DMS 273 treated with DMSO at 0.1 percent for 48 hours (cell line): ENCODE measurements at regions not wholly inside any gene's neighbourhood (a gene's known extent, or its start where the extent isn't known, plus 50 kb on each side); places are given as distances from the start of the nearest gene placed in this dataset.
"Not testable (repeated sequence)": the region's sequence is repeated elsewhere in the genome, so short reads cannot be mapped to it uniquely, and the experiment has no call there.

ENCODE experiments used
- DNase-seq: peaks from one replicate; lab custom pipeline; 2025; lab: John Stamatoyannopoulos, UW

GRCh38 chr7:81181066-81181465 is 262.2 kb upstream of the SEMA3C start:
- no peak for DNase-seq

- no peak for DNase-seq
Measured at GRCh38 chr7:81180573-81180972, 261.7 kb upstream of the SEMA3C start.

DNA sequence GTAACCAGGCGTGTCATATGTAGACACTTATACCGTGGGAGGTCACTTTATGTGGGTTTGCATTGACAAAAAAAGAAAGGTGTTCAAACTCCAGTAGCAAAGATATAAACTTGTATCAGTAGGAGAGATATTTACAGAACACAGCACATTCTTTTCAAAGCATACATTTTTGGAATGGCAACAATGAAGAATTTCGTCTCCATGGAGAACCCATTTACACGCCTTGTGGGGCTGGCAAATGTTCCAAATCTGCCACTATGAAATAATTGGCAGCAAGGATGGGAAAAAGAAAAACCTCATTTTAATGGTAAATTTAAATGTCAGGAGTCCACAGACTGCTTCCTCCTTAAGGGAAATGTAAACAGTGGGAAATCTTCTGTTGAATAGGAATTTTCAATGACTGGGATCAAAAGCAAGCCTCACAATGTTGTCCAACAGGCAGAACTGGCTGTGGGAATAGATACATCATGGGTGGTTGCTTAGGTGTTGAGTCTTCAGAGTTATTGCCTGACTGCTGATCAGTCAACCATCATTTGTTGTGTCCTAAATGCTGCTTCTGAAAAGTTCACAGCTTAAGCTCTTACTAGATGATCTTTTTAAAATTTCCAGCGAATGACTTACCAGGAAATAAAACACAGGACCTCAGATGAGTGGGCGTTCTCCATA is 256.6 kb upstream of the SEMA3C start:
- DNase-seq = no peak

- DNase-seq = no peak
Measured at GRCh38 chr7:81173766-81174281, 255.0 kb upstream of the SEMA3C start.

- no peak for DNase-seq
Measured at GRCh38 chr7:81170291-81170690, 251.4 kb upstream of the SEMA3C start.

DNA sequence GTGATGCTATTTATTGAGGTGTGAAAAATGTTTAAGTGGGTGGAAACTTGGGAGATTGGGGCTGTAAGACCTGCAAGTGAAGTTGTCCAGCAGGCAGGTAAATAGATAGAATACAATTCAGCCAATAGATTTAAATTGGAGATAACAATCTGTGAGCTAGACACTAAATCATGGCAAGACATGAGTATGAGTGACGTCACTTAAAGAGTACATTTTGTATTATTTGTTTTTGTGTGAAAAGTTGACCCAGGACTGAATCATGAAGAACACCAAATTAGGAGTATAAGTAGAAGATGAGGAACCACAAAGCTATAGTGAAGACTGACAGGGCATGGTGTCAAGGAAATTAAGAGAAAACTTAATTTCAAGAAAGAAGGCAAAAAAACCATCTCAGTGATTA is 249.1 kb upstream of the SEMA3C start:
- DNase-seq = no peak

DNA sequence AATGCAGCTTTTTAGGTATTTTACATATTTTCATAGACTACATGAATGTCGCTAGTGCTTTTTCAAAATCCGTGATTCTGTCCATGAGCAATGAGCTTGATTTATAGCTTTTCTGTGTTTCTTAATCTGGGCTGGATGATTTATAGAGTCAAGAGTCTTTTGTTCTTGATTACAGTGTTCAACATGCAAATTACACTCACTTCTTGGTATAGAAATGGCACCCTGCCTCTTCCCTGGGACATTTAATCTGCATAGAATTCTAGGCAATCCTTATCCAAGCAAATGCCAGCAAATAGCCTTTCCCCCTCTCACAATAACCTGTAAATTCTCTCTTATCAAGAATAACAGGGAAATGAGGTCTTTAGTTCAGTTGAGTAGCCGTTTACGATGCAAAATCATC is 246.2 kb upstream of the SEMA3C start:
- DNase-seq = no peak

GRCh38 chr7:81162771-81163525 is 244.1 kb upstream of the SEMA3C start:
- DNase-seq = no peak

GRCh38 chr7:81162234-81162633 is 243.4 kb upstream of the SEMA3C start:
- no peak for DNase-seq

- peak; percentile 96 for DNase-seq
Measured at GRCh38 chr7:81161451-81162075, 242.7 kb upstream of the SEMA3C start.

DNA sequence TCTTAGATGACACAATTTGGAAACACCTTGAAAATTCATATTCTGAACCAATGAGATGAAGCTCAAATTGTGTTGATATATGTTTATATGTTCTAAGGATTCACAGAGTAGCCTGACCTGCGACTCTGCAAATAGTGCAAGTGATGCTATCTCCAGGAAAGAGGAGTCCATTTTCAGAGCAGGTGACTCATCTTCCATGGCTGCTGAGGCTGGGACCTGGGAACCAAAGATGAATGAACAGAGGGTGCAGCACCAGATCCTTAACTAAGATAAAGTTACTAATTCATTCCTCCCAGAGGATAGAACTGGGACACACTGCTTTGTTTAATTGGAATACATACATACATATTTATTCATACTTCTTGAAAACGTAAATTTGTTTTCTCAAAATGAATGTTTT is 240.6 kb upstream of the SEMA3C start:
- peak; percentile 42 for DNase-seq

GRCh38 chr7:81158189-81158588 is 239.3 kb upstream of the SEMA3C start:
- DNase-seq = peak; percentile 68

DNA sequence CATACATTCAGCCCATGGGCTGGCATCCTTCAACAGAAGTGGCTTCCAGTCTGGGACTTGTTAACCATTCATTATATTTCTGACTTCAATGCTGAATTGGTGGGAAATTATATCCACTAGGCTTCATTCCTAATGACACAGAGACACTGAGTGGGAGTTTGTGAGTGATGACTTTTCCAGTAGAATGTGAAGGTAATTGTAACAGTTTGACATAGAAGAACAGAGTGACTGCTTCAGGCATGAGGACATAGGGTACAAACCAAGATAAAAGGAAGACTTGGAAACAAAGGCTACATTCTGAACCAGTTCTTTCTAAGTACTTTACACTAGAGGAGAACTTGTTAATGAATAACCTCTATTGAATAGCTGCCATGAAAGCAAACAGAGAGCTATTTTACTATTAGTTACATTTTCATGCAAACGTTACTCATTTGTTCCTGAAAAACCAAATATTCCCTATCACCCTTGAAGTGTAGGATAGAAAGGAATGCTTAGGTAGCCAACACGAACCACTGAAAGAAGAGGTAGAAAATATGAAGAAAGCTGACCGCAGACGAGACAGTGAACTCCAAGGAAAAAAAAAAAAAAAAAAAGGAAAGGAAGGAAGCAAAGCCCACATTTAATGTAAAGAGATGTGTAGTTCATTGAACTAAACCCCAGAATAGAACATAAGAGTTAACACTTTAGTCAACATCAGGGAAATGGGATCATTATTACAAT is 237.0 kb upstream of the SEMA3C start:
- DNase-seq = no peak

DNA sequence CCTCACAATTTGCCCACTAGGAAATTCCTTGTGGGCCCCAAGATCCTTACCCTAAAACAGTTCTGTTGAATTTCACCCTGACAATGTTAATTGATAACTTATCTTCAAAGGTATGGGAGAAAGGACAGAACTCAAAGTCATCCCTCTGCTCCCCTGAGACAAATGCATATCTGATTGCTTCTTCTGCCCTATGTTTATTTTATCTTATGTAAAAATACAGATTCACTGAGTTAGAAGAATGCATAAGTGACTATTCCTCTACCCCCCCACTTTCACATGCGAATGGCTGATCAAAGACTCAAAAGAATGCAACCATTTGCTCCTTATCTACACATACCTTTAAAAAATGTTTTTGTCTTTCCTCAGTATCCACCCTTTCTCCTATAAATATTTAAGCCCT is 235.7 kb upstream of the SEMA3C start:
- no peak for DNase-seq

- not testable (repeated sequence) for DNase-seq
Measured at GRCh38 chr7:81152925-81153324, 234.1 kb upstream of the SEMA3C start.

GRCh38 chr7:81150951-81151361 is 232.1 kb upstream of the SEMA3C start:
- no peak for DNase-seq

DNA sequence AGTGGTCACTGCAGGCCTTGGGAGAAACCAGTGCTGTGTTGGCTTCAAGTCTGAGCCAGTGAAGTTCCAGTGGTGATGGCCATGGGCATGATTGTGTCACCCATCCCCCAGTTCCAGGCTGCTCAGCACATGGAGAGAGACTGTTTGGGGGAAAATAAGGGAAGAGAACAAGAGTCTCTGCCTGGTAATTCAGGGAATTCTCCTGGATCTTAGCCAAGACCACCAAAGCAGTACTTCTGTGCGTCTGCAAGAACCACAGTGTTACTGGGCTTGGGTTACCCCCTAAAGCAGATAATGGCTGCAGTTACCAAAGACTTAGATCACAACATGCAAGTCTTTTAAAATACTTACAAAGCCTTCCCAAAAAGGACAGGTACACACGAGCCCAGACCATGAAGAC is 225.0 kb upstream of the SEMA3C start:
- no peak for DNase-seq

- not testable (repeated sequence) for DNase-seq
Measured at GRCh38 chr7:81141257-81142205, 222.7 kb upstream of the SEMA3C start.

DNA sequence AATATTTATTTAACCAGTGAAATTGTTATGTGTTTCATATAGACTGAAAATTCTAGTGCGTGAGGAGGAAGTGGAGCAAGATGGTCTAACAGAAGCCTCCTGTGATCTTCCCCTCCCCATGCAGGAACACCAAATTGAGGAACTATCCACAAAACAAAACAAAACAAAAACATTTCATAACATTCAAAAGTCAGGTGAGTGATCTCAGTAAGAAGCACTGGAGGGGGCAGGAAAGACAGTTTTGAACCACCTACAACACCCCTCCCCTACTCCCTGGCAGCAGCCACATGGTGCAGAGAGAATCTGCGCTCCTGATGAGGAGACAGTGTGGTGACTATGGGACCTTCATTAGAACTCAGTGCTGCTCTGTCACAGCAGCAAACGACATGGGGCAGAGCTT is 221.9 kb upstream of the SEMA3C start:
- no peak for DNase-seq

DNA sequence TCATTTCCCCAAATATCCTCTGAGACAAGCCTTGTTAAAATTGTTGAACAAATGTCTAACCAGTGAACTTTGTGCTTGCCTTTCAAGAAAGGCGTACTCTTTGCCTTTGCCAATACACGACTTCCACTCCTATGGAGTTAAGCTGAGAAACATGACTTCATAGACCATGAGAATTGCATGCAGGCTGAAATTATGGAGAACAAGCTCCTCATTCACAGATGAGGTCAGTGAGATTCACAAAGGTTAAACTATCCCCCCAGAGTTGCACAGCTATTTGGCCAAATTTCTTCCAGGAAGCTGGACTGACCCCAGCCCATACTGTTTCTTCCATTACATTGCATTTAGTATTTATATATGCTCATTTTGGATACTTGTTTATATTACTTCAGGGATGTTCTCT is 221.4 kb upstream of the SEMA3C start:
- DNase-seq = no peak

DNA sequence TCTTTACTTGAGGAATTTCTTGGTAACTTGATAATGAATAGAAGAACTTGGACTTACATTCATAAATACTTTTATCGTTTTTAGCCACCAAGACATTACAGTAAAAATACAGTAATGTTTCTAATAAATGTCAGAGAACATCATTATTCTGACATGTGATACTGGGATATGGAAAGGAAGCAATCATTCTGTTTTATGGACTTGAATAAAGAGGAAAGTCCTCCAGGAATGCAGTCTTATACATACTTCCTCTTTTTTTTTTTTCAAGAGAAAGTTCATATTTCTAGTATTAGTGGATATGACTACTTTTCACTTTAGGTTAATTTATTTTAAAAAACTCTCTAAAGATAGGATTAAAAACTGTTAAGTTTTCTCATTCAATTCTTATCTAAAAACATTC is 220.0 kb upstream of the SEMA3C start:
- no peak for DNase-seq
